HG02623 (cell line): ENCODE measurements at regions not wholly inside any gene's neighbourhood (a gene's known extent, or its start where the extent isn't known, plus 50 kb on each side); places are given as distances from the start of the nearest gene placed in this dataset.

Source experiments
- ATAC-seq: cut with Tn5 transposase; IDR thresholded peaks from one replicate; pipeline ENCODE4 v1.9.1; 2021; ENCODE audit warnings: moderate library complexity; ENCODE audit not compliant: unreplicated experiment

- no peak for ATAC-seq
These were observed 156.3 kb downstream of the SLC7A11 start for GRCh38 chr4:138085736-138086305.

GRCh38 chr4:138078751-138079520 is 163.2 kb downstream of the SLC7A11 start:
- ATAC-seq = no peak

GRCh38 chr4:138078253-138078652 is 163.9 kb downstream of the SLC7A11 start:
- ATAC-seq = no peak

- ATAC-seq = no peak
These were observed 165.6 kb downstream of the SLC7A11 start for GRCh38 chr4:138076561-138076960.

GRCh38 chr4:138070816-138071215 is 171.3 kb downstream of the SLC7A11 start:
- no peak for ATAC-seq

- ATAC-seq = no peak
These were observed 178.6 kb downstream of the SLC7A11 start for GRCh38 chr4:138063581-138063980.

- ATAC-seq = no peak
These were observed 179.2 kb downstream of the SLC7A11 start for GRCh38 chr4:138062929-138063328.

GRCh38 chr4:138056541-138056940 is 185.6 kb downstream of the SLC7A11 start:
- ATAC-seq = no peak

- ATAC-seq = no peak
These were observed 186.3 kb downstream of the SLC7A11 start for GRCh38 chr4:138055890-138056289.

GRCh38 chr4:138053641-138054301 is 188.4 kb downstream of the SLC7A11 start:
- ATAC-seq = no peak

GRCh38 chr4:138052806-138053632 is 189.1 kb downstream of the SLC7A11 start:
- ATAC-seq = no peak

GRCh38 chr4:138051157-138051556 is 191.0 kb downstream of the SLC7A11 start:
- ATAC-seq = no peak

- no peak for ATAC-seq
These were observed 191.5 kb downstream of the SLC7A11 start for GRCh38 chr4:138050601-138051000.

- ATAC-seq = no peak
These were observed 192.8 kb downstream of the SLC7A11 start for GRCh38 chr4:138049355-138049754.

GRCh38 chr4:138047290-138047689 is 194.9 kb downstream of the SLC7A11 start:
- no peak for ATAC-seq

GRCh38 chr4:138045036-138045435 is 197.1 kb downstream of the SLC7A11 start:
- no peak for ATAC-seq

- no peak for ATAC-seq
These were observed 203.1 kb downstream of the SLC7A11 start for GRCh38 chr4:138039010-138039409.

GRCh38 chr4:138037696-138038095 is 204.5 kb downstream of the SLC7A11 start:
- ATAC-seq = no peak

- ATAC-seq = peak; percentile 100
These were observed 206.3 kb downstream of the SLC7A11 start for GRCh38 chr4:138035781-138036258.

GRCh38 chr4:138034871-138035270 is 207.3 kb downstream of the SLC7A11 start:
- ATAC-seq = no peak

GRCh38 chr4:138032222-138032621 is 209.9 kb downstream of the SLC7A11 start:
- no peak for ATAC-seq
